Motor neuron (in vitro differentiated cells): ENCODE measurements at regions not wholly inside any gene's neighbourhood (a gene's known extent, or its start where the extent isn't known, plus 50 kb on each side); places are given as distances from the start of the nearest gene placed in this dataset.

Source experiments
- ATAC-seq, 8 experiments: fragments of 200-7000 bp; cut with Tn5 transposase; replicated peaks in 6 of 8; 2 replicates each; pipeline ENCODE4 v1.8.0; 2021; ENCODE audit warnings: mild to moderate bottlenecking in 8 of 8, moderate library complexity in 8 of 8
- H3K27ac ChIP-seq, 2 donors: fragments of 250-450 bp; sonication (Bioruptor Pico); 2 replicates each; pipeline ENCODE4 v1.9.0; 2021; ENCODE audit warnings: antibody characterized with exemption in 2 of 2, mild to moderate bottlenecking in 2 of 2, moderate library complexity in 1 of 2
- H3K4me1 ChIP-seq, 2 donors: fragments of 250-450 bp; sonication (Bioruptor Pico); replicated peaks in 1 of 2; 2 replicates each; pipeline ENCODE4 v1.6.1; 2021; ENCODE audit warnings: antibody characterized with exemption in 2 of 2, mild to moderate bottlenecking in 2 of 2, moderate library complexity in 1 of 2
- H3K4me3 ChIP-seq, 5 donors: fragments of 250-450 bp; sonication (Bioruptor Pico); 2 replicates each; pipeline ENCODE4 v1.9.0; 2021; ENCODE audit warnings: antibody characterized with exemption in 5 of 5, mild to moderate bottlenecking in 5 of 5, moderate library complexity in 4 of 5
- WGBS, 10 experiments: fragments of 450-650 bp; shearing (Covaris generic); methylation state at CpG; one replicate each; pipeline ENCODE4 v1.0.0; 2022; 5-methylcytosine and 5-hydroxymethylcytosine counted together
- in situ Hi-C, 9 experiments: fragments of 400-800 bp; cut with MboI; loops; one replicate each; pipeline ENCODE4 v1.15.0; 2021; ENCODE audit warnings: low sequenced_read_pairs in 9 of 9, low pct_unique_long_range_greater_than_20kb in 2 of 9; ENCODE audit not compliant: unreplicated experiment in 9 of 9

DNA sequence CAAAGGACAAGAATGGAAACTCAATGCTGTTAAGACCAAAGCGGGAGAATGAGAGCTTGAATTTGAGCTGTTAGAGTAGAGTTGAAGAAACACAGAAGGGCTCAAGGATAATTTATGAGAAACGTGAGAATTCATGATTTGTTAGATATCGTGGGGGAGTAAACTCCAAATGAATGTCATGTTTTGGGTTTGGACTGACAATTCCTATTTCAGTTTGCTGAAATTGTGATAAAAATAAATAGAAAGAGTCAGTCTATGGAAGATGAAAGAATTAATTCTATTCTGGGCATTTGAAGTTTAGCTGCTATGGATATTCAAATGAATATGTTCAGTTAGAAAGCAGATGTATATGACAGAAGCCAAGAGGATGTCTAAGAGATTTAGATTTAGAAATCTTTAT is 723.4 kb upstream of the PIK3C3 start:
- in situ Hi-C loops = no loop called here
- Histone ChIP-seq H3K27ac (no peak overlapping the region), H3K4me1 (no peaks in the 10 kb centered on the region), H3K4me3 (no peak overlapping the region)
- ATAC-seq = no peak
- WGBS, 10 experiments = 0 to 100% (median 80%) methylated on average over 1 to 3 of the region's 3 CpGs

DNA sequence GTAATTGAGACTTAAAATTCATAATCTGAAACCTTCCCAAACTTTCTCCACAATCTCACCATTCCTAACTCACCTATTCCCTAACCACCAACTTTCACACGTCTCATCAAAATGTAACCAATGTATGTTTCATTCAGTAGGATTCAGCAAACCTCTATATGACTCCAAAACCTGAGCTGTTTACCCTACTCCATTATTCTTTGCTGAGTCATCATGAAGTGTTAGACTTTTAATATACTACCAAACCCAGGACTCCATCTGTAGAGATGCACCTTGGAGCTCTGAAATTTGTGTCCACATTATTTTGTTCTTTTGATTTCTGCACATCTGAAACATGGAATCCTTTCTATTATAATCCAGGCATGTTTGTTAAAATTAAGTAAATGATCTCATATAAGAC is 727.0 kb upstream of the PIK3C3 start:
- ATAC-seq = no peak
- in situ Hi-C loops = no loop called here
- no peak overlapping the region for H3K4me3 ChIP-seq
- H3K27ac ChIP-seq = no peak overlapping the region
- 0 to 80% (median 7%) methylated on average over 1 of the region's 1 CpG; no CpG with 5 or more reads in 6 of the 10 experiments for WGBS, 10 experiments
- H3K4me1 ChIP-seq = no peaks in the 10 kb centered on the region

DNA sequence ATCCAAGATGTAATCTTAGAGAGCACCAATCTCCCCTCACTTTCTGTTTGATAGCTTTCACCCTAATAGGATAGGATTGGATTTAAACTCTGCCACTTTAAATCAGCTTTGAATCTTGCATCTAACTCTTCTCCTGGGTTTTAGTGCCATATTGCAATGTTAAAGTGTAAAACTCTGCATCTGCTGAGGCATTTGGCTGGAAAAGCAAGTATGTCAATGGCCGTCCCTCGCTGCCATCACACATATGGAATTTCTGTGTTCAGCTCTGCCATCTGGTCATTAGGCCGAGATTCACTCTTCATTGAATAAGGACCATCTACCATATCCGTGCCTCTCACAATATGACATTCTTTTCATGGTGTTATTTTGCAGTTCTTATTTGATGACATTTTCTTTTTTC is 728.1 kb upstream of the PIK3C3 start:
- 0 to 98% (median 78%) methylated on average over 1 to 4 of the region's 4 CpGs; no CpG with 5 or more reads in 3 of the 10 experiments for WGBS, 10 experiments
- H3K27ac ChIP-seq = no peak overlapping the region
- H3K4me3 ChIP-seq = no peak overlapping the region
- no peak for ATAC-seq
- H3K4me1 ChIP-seq = no peaks in the 10 kb centered on the region
- in situ Hi-C loops = no loop called here

DNA sequence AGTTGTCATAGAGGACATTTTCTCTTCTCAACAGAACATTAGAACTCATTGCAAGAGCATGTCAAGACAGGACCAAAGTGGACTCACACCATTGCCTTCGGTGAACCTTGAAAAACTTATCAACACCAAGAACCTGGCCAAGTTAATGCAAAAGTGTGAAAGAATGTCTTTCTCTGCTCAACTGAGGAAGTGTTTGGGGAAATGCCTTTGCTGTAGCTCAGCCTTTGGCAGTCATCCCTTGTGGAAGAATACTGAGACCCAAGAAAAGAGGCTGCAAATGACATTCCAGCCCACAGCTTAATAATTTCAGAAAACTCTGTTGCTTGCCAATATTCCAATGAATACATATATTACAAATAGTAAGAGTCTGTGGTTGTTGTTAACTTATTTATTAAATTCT is 728.8 kb upstream of the PIK3C3 start:
- Histone ChIP-seq H3K4me3 (no peak overlapping the region), H3K4me1 (no peaks in the 10 kb centered on the region), H3K27ac (no peak overlapping the region)
- WGBS, 10 experiments = 0 to 100% (median 17%) methylated on average over 1 of the region's 1 CpG; no CpG with 5 or more reads in 3 of the 10 experiments
- ATAC-seq = no peak
- in situ Hi-C loops = no loop called here

DNA sequence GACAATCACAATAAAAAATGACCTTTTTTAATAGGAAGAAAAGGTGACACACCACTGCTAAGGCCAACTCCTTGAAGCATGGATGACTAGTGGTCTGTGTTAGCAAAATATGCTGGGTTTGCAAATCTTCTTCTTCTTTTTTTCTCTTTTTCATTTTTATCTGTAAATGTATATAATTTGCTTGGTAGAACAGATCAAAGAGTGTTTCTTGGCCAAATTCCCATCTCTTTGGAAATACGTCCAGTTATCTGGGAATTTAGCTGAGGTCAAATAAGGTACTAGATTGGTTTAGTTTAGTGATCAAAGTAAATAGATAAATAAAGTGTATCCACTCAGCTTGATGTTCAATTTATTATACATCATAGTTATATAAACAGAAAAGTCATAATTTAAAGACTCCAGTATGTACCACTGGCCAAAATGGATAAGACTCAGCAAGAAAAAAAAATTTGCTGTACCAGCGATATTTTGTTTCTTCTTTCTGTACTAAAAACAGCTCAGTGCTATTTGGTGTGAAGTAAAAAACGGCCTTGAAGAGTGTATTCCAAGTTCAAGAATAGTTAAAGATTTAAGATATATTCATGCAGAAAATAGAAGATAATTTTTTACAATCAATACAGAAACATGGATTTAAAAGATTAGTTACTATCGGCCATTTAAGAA is 738.6 kb upstream of the PIK3C3 start:
- no peak overlapping the region for H3K27ac ChIP-seq
- no peaks in the 10 kb centered on the region for H3K4me1 ChIP-seq
- 9 to 100% (median 85%) methylated on average over 3 to 4 of the region's 4 CpGs for WGBS, 10 experiments
- ATAC-seq = no peak
- in situ Hi-C loops = no loop called here
- no peak overlapping the region for H3K4me3 ChIP-seq

DNA sequence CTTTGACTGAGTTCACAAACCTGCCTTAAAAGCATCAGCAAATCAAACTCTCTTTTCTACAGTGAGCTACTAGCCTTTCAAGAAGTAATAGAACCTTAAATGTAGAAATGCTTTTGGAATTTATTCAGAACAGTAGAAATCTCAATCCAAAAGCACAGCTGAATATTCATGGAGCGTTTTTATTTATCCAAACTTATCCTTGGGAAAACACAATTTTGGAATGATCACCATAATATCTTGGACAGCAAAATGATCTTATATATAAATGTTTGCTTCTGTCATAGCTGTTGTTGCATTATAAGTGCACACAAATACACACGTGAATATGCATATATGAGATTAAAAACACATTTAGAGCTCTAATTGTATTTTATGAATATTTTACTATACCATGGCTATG is 747.3 kb upstream of the PIK3C3 start:
- H3K4me1 ChIP-seq = no peaks in the 10 kb centered on the region
- no peak for ATAC-seq
- H3K4me3 ChIP-seq = no peak overlapping the region
- no peak overlapping the region for H3K27ac ChIP-seq
- in situ Hi-C loops = no loop called here
- WGBS, 10 experiments = 0 to 95% (median 52%) methylated on average over 2 of the region's 2 CpGs; no CpG with 5 or more reads in 2 of the 10 experiments

DNA sequence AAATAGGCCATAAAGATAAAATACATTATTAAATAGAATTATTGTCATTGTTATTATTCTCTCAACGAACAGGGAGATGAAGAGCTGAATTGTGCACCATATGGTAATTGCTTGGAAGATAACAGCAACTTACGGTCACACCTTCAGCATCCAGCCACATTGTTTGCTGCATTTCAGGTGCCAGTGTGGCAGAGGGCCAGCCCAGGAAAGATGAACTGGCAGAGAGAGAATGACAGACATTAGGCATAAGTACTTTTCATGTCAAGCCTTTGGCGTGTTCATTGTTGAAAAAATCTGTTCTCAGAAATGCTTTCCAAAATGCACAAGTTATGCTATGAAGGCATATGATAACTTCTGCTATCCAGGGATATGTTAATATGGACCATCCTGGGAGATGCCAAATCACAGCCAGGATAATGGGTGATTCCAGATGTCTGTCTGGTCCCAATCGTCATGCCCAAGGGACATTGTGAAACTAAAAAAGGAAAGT is 748.6 kb upstream of the PIK3C3 start:
- in situ Hi-C loops = no loop called here
- Histone ChIP-seq H3K4me1 (no peaks in the 10 kb centered on the region), H3K4me3 (no peak overlapping the region), H3K27ac (no peak overlapping the region)
- ATAC-seq = no peak
- WGBS, 10 experiments = 0 to 94% (median 73%) methylated on average over 1 to 4 of the region's 4 CpGs; no CpG with 5 or more reads in 2 of the 10 experiments

DNA sequence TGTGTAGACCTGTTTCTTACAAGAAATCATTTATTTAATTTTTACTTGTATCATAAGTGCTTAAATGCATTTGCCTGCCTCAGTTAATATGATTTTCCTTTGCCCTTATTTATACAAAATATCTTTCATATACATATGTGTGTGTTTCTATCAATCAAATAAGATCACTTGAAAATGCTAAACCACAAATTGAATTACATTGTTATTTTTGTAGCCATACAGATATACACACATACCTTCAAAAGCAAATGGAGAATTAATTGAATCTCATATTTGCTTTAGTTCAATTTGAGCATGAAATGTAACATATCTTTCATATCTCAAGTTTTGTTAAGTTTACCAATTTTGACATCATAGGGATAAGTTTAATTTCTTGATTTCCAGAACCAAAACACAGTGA is 755.8 kb upstream of the PIK3C3 start:
- Histone ChIP-seq H3K4me3 (no peak overlapping the region), H3K27ac (no peak overlapping the region), H3K4me1 (no peaks in the 10 kb centered on the region)
- in situ Hi-C loops = no loop called here
- no peak for ATAC-seq

DNA sequence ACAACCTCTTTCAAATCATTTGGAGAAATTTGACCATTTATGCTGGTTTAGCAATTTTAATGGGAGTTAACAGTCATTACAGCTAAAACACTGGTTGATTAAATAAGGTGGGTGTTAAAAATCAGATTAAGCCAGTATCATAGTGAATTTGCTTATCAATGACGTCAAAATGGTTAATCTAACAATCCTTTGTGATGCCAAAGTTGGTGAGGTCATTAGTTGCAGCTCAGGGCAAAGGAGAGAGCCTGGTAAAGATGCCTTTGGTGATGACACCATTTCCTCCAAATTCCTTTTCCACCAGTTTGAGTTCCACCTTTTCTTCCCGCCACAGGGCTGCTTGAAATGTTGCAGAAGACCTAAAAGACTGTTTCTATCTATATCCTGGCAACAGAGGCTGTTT is 757.1 kb upstream of the PIK3C3 start:
- no peak overlapping the region for H3K4me3 ChIP-seq
- in situ Hi-C loops = no loop called here
- no peak for ATAC-seq
- no peaks in the 10 kb centered on the region for H3K4me1 ChIP-seq
- H3K27ac ChIP-seq = no peak overlapping the region
- WGBS, 10 experiments = 0 to 100% (median 70%) methylated on average over 1 to 2 of the region's 2 CpGs; no CpG with 5 or more reads in 1 of the 10 experiments

DNA sequence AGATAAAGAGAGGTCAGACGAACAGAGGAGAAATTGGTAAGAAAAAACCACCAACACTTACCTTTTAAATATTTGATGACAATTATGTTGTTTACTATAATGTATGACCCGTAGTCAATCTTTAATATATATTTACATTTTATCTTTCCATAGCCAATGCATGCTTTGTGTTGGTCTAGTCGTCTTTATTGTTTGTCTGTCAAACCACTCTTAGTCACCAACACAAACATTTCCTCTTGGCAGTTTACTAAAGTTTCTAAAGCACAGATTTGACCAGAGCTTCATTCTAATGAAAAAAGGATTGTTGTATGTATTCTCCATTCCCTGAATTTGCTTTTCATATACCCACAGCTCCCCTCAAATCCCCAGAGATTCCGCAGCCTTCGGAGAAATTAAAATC is 784.7 kb upstream of the PIK3C3 start:
- in situ Hi-C loops = no loop called here
- ATAC-seq = no peak
- WGBS, 10 experiments = 24 to 87% (median 70%) methylated on average over 2 to 5 of the region's 5 CpGs
- Histone ChIP-seq H3K27ac (no peak overlapping the region), H3K4me3 (no peak overlapping the region), H3K4me1 (no peaks in the 10 kb centered on the region)

DNA sequence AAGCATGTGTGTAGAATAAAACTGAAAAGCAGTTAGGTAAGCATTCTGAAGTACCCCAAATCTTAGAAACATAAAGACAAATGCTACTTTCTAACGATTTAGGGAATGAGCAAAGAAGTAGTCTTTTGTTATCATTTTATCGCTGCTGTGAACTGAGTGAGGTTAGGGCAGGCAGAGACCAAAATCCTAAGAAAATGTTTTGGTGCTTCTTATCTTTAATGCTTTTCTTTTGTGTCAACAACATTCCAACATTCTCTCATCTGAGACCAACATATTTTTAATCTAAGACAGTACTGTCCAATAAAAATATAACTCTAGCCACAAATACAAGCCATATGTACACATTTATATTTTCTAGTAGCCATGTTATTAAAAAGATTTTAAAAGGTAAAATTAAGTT is 789.4 kb upstream of the PIK3C3 start:
- no peak for ATAC-seq
- H3K4me3 ChIP-seq = no peak overlapping the region
- WGBS, 10 experiments = 12 to 100% (median 94%) methylated on average over 1 to 2 of the region's 2 CpGs; no CpG with 5 or more reads in 2 of the 10 experiments
- in situ Hi-C loops = no loop called here
- no peaks in the 10 kb centered on the region for H3K4me1 ChIP-seq
- no peak overlapping the region for H3K27ac ChIP-seq

DNA sequence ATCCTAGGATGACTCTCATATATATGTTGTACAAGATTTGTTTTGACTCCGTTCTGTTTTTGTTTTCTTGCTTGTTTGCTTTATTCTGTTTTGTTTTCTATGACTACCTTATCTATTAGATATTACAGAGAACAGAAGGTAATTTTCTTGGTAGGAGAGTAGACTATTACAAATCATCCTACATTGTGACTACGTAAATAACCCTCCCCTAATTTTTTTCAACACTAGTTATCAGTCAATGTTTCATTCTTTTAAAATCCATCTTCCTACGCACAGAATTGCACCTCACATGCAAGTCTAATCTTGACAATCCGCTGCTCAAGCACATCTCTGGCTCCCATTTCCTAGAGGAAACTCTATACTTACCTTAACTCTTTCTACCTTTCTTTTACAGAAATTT is 792.3 kb upstream of the PIK3C3 start:
- H3K27ac ChIP-seq = no peak overlapping the region
- in situ Hi-C loops = no loop called here
- no peak overlapping the region for H3K4me3 ChIP-seq
- no peaks in the 10 kb centered on the region for H3K4me1 ChIP-seq
- 13 to 100% (median 83%) methylated on average over 1 to 4 of the region's 4 CpGs for WGBS, 10 experiments
- no peak for ATAC-seq

DNA sequence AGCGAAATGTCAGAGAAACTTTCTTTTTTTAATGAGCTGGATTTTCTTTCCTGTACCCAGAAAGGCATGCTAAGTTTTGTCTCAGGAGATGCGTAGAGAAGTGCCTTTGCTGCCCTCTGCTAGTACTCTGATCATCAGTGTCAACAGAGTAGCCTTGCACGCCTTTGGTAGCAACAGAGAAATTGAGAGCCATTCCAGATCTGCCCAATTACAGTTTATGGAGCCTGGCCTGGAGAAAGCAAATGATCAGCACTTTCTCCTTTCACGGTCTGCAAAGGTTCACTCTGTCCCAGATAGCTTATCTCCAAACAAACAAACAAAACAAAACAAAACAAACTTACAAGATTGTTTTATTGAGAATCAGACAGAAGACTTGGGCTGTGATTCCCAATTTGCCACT is 792.8 kb upstream of the PIK3C3 start:
- 0 to 100% (median 82%) methylated on average over 1 to 4 of the region's 4 CpGs; no CpG with 5 or more reads in 2 of the 10 experiments for WGBS, 10 experiments
- Histone ChIP-seq H3K4me1 (no peaks in the 10 kb centered on the region), H3K4me3 (no peak overlapping the region), H3K27ac (no peak overlapping the region)
- no peak for ATAC-seq
- in situ Hi-C loops = no loop called here
